SW 1271 (cell line): ENCODE measurements at regions not wholly inside any gene's neighbourhood (a gene's known extent, or its start where the extent isn't known, plus 50 kb on each side); places are given as distances from the start of the nearest gene placed in this dataset.
"Not testable (repeated sequence)": the region's sequence is repeated elsewhere in the genome, so short reads cannot be mapped to it uniquely, and the experiment has no call there.

Source experiments
- DNase-seq, 2 experiments: peaks; one replicate each; lab custom pipeline; 2025; lab: John Stamatoyannopoulos, UW

- DNase-seq = no peak
Measured at GRCh38 chr6:12509060-12509459, 207.5 kb upstream of the PHACTR1 start.

- DNase-seq = no peak
Measured at GRCh38 chr6:12516070-12516469, 200.5 kb upstream of the PHACTR1 start.

GRCh38 chr6:12522347-12522746 lies 194.2 kb upstream of the PHACTR1 start:
- no peak for DNase-seq

- no peak for DNase-seq
Measured at GRCh38 chr6:12523726-12524125, 192.8 kb upstream of the PHACTR1 start.

GRCh38 chr6:12525276-12525675 lies 191.3 kb upstream of the PHACTR1 start:
- no peak for DNase-seq

- no peak for DNase-seq
Measured at GRCh38 chr6:12527339-12527738, 189.2 kb upstream of the PHACTR1 start.

- no peak for DNase-seq
Measured at GRCh38 chr6:12528136-12528535, 188.4 kb upstream of the PHACTR1 start.

GRCh38 chr6:12528581-12529363 lies 187.8 kb upstream of the PHACTR1 start:
- no peak for DNase-seq

- DNase-seq = no peak
Measured at GRCh38 chr6:12529364-12530019, 187.1 kb upstream of the PHACTR1 start.

GRCh38 chr6:12530345-12530744 lies 186.2 kb upstream of the PHACTR1 start:
- DNase-seq = no peak

GRCh38 chr6:12533586-12533985 lies 183.0 kb upstream of the PHACTR1 start:
- DNase-seq = no peak

- no peak for DNase-seq
Measured at GRCh38 chr6:12534069-12534853, 182.3 kb upstream of the PHACTR1 start.

GRCh38 chr6:12535586-12536314 lies 180.8 kb upstream of the PHACTR1 start:
- no peak for DNase-seq

GRCh38 chr6:12536416-12536815 lies 180.2 kb upstream of the PHACTR1 start:
- DNase-seq = no peak

GRCh38 chr6:12537389-12537788 lies 179.2 kb upstream of the PHACTR1 start:
- DNase-seq = no peak

GRCh38 chr6:12538881-12539357 lies 177.6 kb upstream of the PHACTR1 start:
- DNase-seq = no peak

- not testable (repeated sequence) for DNase-seq
Measured at GRCh38 chr6:12542319-12543115, 174.1 kb upstream of the PHACTR1 start.

- DNase-seq = no peak
Measured at GRCh38 chr6:12543953-12544352, 172.6 kb upstream of the PHACTR1 start.

GRCh38 chr6:12544821-12545565 lies 171.6 kb upstream of the PHACTR1 start:
- no peak for DNase-seq
